ENCODE measurements at regions not wholly inside any gene's neighbourhood (a gene's known extent, or its start where the extent isn't known, plus 50 kb on each side); places are given as distances from the start of the nearest gene placed in this dataset.

- H3K9ac ChIP-seq (ENCODE audit: insufficient read depth, low read length), result no peak overlapping the region
- H3K36me3 ChIP-seq (ENCODE audit: control insufficient read depth, insufficient read depth, low read length), result no peaks in the 10 kb centered on the region
- no peak for DNase-seq (ENCODE audit: low read depth in 2 of 2)
- H3K4me1 ChIP-seq (ENCODE audit: control insufficient read depth, extremely low read depth, insufficient read depth, low read length), result no peaks in the 10 kb centered on the region
- no peak overlapping the region for H3K4me2 ChIP-seq (ENCODE audit: extremely low read depth, insufficient read depth, low read length)
- TF ChIP-seq EZH2 (IDR thresholded peaks at IDR 0.05; ENCODE audit: low read length, missing control alignments) (no peak), CTCF (conservative IDR thresholded peaks at IDR 0.05 in 1 of 2, IDR thresholded peaks at IDR 0.05 in 1 of 2; ENCODE audit: low read depth in 1 of 2, low read length in 2 of 2) (no peak)
- no peaks in the 10 kb centered on the region for H3K79me2 ChIP-seq (ENCODE audit: control insufficient read depth, insufficient read depth, low read length)
- no peak overlapping the region for H2AFZ ChIP-seq (ENCODE audit: low read length)
- H3K9me3 ChIP-seq (ENCODE audit: control insufficient read depth, insufficient read depth, low read depth, low read length), result no peaks in the 10 kb centered on the region
- H4K20me1 ChIP-seq (ENCODE audit: control insufficient read depth, extremely low read depth, insufficient read depth, low read length), result no peaks in the 10 kb centered on the region
- no peaks in the 10 kb centered on the region for H3K27me3 ChIP-seq (ENCODE audit: control insufficient read depth, insufficient read depth, low read length)
- no peak overlapping the region for H3K27ac ChIP-seq (ENCODE audit: insufficient read depth, low read length)
- no peak overlapping the region for H3K4me3 ChIP-seq (replicated peaks in 1 of 4; ENCODE audit: control extremely low read depth in 1 of 4, insufficient read depth in 1 of 4, low read depth in 3 of 4, low read length in 4 of 4)
Observed at GRCh38 chr11:24225501-24225900, 271.4 kb upstream of the LUZP2 start.

GRCh38 chr11:24226606-24227005 lies 270.2 kb upstream of the LUZP2 start:
- H3K36me3 ChIP-seq (ENCODE audit: control insufficient read depth, insufficient read depth, low read length), result no peaks in the 10 kb centered on the region
- no peak overlapping the region for H3K4me2 ChIP-seq (ENCODE audit: extremely low read depth, insufficient read depth, low read length)
- no peak overlapping the region for H2AFZ ChIP-seq (ENCODE audit: low read length)
- H4K20me1 ChIP-seq (ENCODE audit: control insufficient read depth, extremely low read depth, insufficient read depth, low read length), result no peaks in the 10 kb centered on the region
- H3K27me3 ChIP-seq (ENCODE audit: control insufficient read depth, insufficient read depth, low read length), result no peaks in the 10 kb centered on the region
- H3K79me2 ChIP-seq (ENCODE audit: control insufficient read depth, insufficient read depth, low read length), result no peaks in the 10 kb centered on the region
- DNase-seq (ENCODE audit: low read depth in 2 of 2), result no peak
- no peak overlapping the region for H3K4me3 ChIP-seq (replicated peaks in 1 of 4; ENCODE audit: control extremely low read depth in 1 of 4, insufficient read depth in 1 of 4, low read depth in 3 of 4, low read length in 4 of 4)
- no peaks in the 10 kb centered on the region for H3K9me3 ChIP-seq (ENCODE audit: control insufficient read depth, insufficient read depth, low read depth, low read length)
- no peak for TF ChIP-seq CTCF (conservative IDR thresholded peaks at IDR 0.05 in 1 of 2, IDR thresholded peaks at IDR 0.05 in 1 of 2; ENCODE audit: low read depth in 1 of 2, low read length in 2 of 2)
- TF ChIP-seq EZH2 (IDR thresholded peaks at IDR 0.05; ENCODE audit: low read length, missing control alignments), result no peak
- no peak overlapping the region for H3K9ac ChIP-seq (ENCODE audit: insufficient read depth, low read length)
- no peaks in the 10 kb centered on the region for H3K4me1 ChIP-seq (ENCODE audit: control insufficient read depth, extremely low read depth, insufficient read depth, low read length)
- no peak overlapping the region for H3K27ac ChIP-seq (ENCODE audit: insufficient read depth, low read length)

GRCh38 chr11:24233041-24233440 lies 263.8 kb upstream of the LUZP2 start:
- DNase-seq (ENCODE audit: low read depth in 2 of 2), result peak in 1 of 2 donors; percentile 34
- Histone ChIP-seq H3K4me3 (replicated peaks in 1 of 4; ENCODE audit: control extremely low read depth in 1 of 4, insufficient read depth in 1 of 4, low read depth in 3 of 4, low read length in 4 of 4) (no peak overlapping the region), H3K9ac (ENCODE audit: insufficient read depth, low read length) (no peak overlapping the region), H3K79me2 (ENCODE audit: control insufficient read depth, insufficient read depth, low read length) (no peaks in the 10 kb centered on the region), H2AFZ (ENCODE audit: low read length) (no peak overlapping the region), H4K20me1 (ENCODE audit: control insufficient read depth, extremely low read depth, insufficient read depth, low read length) (no peaks in the 10 kb centered on the region), H3K27me3 (ENCODE audit: control insufficient read depth, insufficient read depth, low read length) (no peaks in the 10 kb centered on the region), H3K27ac (ENCODE audit: insufficient read depth, low read length) (no peak overlapping the region), H3K9me3 (ENCODE audit: control insufficient read depth, insufficient read depth, low read depth, low read length) (no peaks in the 10 kb centered on the region), H3K4me1 (ENCODE audit: control insufficient read depth, extremely low read depth, insufficient read depth, low read length) (no peaks in the 10 kb centered on the region), H3K36me3 (ENCODE audit: control insufficient read depth, insufficient read depth, low read length) (no peaks in the 10 kb centered on the region), H3K4me2 (ENCODE audit: extremely low read depth, insufficient read depth, low read length) (no peak overlapping the region)
- no peak for TF ChIP-seq EZH2 (IDR thresholded peaks at IDR 0.05; ENCODE audit: low read length, missing control alignments)
- TF ChIP-seq CTCF (conservative IDR thresholded peaks at IDR 0.05 in 1 of 2, IDR thresholded peaks at IDR 0.05 in 1 of 2; ENCODE audit: low read depth in 1 of 2, low read length in 2 of 2), result no peak
